A549 (cell line): ENCODE measurements at regions not wholly inside any gene's neighbourhood (a gene's known extent, or its start where the extent isn't known, plus 50 kb on each side); places are given as distances from the start of the nearest gene placed in this dataset.

Experiments
- CHD4 ChIP-seq: fragments of 200-600 bp; sonication (generic); IDR thresholded peaks from 2 replicates; pipeline ENCODE4 v1.6.1; 2016; ENCODE audit warnings: antibody characterized with exemption, mild to moderate bottlenecking, borderline replicate concordance
- ESRRA ChIP-seq: fragments of 150-350 bp; IDR thresholded peaks from 2 replicates; pipeline ENCODE4 v1.6.1; 2014; ENCODE audit warnings: mild to moderate bottlenecking, low read length, borderline replicate concordance
- HOXB5 ChIP-seq: fragments of 250-450 bp; sonication (Bioruptor Pico); IDR thresholded peaks from 2 replicates; pipeline ENCODE4 v1.5.0; 2020; ENCODE audit warnings: mild to moderate bottlenecking, moderate library complexity
- NFE2L2 ChIP-seq: fragments of 150-350 bp; conservative IDR thresholded peaks from 2 replicates; pipeline ENCODE4 v1.6.1; 2014; ENCODE audit warnings: low read length
- NPAS2 ChIP-seq: fragments of 250-450 bp; sonication (Bioruptor Pico); IDR thresholded peaks from 2 replicates; pipeline ENCODE4 v1.8.0; 2022; ENCODE audit warnings: mild to moderate bottlenecking, moderate library complexity, borderline replicate concordance
- small RNA-seq, 6 experiments: library from RNA; depleted of rRNA; stranded (forward); fragments of <200 nt; gene quantifications; one replicate each; pipeline ENCODE3, GENCODE V24; 2012

GRCh38 chr5:22908129-22908528 is 55.0 kb upstream of the CDH12 start (continued):
- TF ChIP-seq NFE2L2 (no peak), HOXB5 (CRISPR knock-in tag) (no peak), CHD4 (no peak), ESRRA (no peak), NPAS2 (CRISPR knock-in tag) (no peak)

Small RNA genes lying in the stretch of these regions (small RNA-seq; reads per million reads assigned to genes)
- gene RF00019, result 0 reads per million in 6 experiments
